ENCODE measurements at regions not wholly inside any gene's neighbourhood (a gene's known extent, or its start where the extent isn't known, plus 50 kb on each side); places are given as distances from the start of the nearest gene placed in this dataset.

DNA sequence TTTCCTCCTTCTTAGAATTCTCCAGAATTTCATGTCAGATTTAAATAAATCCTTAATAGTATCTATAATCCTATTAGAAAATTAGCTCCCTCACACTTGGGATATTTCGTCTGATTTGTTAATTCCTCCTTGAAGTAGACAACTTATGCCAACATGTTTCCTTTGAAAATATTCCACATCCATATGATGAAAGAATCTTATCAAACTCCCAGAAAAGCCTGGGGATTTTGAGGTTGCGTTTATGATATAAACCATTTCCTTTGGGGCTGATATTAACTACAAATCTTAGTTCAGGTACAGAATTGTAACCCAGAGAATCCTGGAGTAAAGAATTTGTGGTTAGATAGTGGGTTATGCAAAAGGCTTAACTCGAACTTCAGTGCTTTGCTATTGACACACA lies 2373.8 kb upstream of the ACO1 start:
- TF ChIP-seq, protein P1, sequence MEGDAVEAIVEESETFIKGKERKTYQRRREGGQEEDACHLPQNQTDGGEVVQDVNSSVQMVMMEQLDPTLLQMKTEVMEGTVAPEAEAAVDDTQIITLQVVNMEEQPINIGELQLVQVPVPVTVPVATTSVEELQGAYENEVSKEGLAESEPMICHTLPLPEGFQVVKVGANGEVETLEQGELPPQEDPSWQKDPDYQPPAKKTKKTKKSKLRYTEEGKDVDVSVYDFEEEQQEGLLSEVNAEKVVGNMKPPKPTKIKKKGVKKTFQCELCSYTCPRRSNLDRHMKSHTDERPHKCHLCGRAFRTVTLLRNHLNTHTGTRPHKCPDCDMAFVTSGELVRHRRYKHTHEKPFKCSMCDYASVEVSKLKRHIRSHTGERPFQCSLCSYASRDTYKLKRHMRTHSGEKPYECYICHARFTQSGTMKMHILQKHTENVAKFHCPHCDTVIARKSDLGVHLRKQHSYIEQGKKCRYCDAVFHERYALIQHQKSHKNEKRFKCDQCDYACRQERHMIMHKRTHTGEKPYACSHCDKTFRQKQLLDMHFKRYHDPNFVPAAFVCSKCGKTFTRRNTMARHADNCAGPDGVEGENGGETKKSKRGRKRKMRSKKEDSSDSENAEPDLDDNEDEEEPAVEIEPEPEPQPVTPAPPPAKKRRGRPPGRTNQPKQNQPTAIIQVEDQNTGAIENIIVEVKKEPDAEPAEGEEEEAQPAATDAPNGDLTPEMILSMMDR (IDR thresholded peaks at IDR 0.05; ENCODE audit: borderline replicate concordance) = no peak
- DNase-seq = no peak
- no peaks in the 10 kb centered on the region for H3K9me3 ChIP-seq (replicated peaks)
- H3K27me3 ChIP-seq (ENCODE audit: low read depth) = no peaks in the 10 kb centered on the region
- H3K4me3 ChIP-seq = no peak overlapping the region
- no peak overlapping the region for H3K27ac ChIP-seq (replicated peaks)
- intact Hi-C loops (cut with micrococcal nuclease) = no loop called here
- no peaks in the 10 kb centered on the region for H3K36me3 ChIP-seq
- no peaks in the 10 kb centered on the region for H3K4me1 ChIP-seq

DNA sequence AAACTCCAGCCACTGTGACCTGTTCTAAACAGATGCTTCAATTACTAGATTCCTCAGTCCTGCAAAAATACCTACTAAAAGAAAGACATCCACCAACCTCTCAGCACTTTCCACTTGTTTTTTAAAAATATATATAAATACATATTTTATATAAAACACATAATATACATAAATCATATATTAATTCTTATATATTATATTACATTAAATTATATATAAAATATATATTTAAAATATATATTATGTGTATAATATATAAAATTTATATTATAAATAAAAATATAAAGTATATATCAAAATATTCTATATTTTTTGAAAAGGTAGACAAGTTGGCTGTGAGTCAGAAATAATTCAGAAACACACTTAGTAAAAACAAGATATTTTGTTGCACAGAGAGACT lies 2371.8 kb upstream of the ACO1 start:
- H3K27me3 ChIP-seq (ENCODE audit: low read depth) = no peaks in the 10 kb centered on the region
- no peaks in the 10 kb centered on the region for H3K36me3 ChIP-seq
- no peak for DNase-seq
- no peaks in the 10 kb centered on the region for H3K9me3 ChIP-seq (replicated peaks)
- no peaks in the 10 kb centered on the region for H3K4me1 ChIP-seq
- TF ChIP-seq, protein P1 (IDR thresholded peaks at IDR 0.05; ENCODE audit: borderline replicate concordance) = no peak
- no peak overlapping the region for H3K4me3 ChIP-seq
- H3K27ac ChIP-seq (replicated peaks) = no peak overlapping the region
- intact Hi-C loops (cut with micrococcal nuclease) = no loop called here

DNA sequence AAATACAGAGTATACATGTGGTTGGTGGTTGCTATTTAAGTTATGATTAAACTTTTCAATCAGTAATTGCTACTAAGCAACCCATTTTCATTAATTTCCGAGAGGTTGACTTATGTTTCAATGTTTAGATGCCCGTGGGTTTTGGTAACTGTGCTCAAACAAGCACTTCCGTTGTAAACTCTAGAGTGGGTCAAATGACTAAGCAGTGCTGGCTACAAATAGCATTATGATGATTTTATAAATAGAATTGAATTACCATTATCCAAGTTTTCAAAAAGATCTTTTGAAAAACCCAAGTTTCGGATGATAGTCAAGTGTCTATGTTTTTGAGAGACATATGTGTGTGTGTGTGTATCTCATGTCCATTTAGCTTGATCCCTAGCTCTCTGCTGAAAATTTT lies 2369.4 kb upstream of the ACO1 start:
- no peaks in the 10 kb centered on the region for H3K4me1 ChIP-seq
- TF ChIP-seq, protein P1 (IDR thresholded peaks at IDR 0.05; ENCODE audit: borderline replicate concordance) = no peak
- H3K27ac ChIP-seq (replicated peaks) = no peak overlapping the region
- H3K27me3 ChIP-seq (ENCODE audit: low read depth) = no peaks in the 10 kb centered on the region
- H3K9me3 ChIP-seq (replicated peaks) = no peaks in the 10 kb centered on the region
- no peak overlapping the region for H3K4me3 ChIP-seq
- no peak for DNase-seq
- intact Hi-C loops (cut with micrococcal nuclease) = no loop called here
- no peaks in the 10 kb centered on the region for H3K36me3 ChIP-seq

DNA sequence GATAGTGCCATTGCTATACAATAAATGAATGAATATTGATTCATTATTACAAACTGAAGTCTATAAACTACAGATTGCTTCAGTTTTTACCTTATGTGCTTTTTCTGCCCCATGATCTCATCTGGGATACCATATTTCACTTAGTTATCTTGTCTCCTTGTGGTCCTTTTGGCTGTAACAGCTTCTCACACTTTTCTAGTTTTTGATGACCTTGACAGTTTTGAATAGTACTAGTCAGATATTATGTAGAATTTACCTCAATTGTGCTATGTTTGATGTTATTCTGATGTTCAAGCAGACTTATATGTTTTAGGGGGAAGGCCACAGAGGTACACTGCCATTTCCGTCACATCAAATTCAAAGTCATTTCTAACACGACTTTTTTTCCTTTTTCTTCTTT lies 2364.3 kb upstream of the ACO1 start:
- H3K9me3 ChIP-seq (replicated peaks) = no peaks in the 10 kb centered on the region
- TF ChIP-seq, protein P1 (IDR thresholded peaks at IDR 0.05; ENCODE audit: borderline replicate concordance) = no peak
- H3K36me3 ChIP-seq = no peaks in the 10 kb centered on the region
- intact Hi-C loops (cut with micrococcal nuclease) = no loop called here
- H3K4me3 ChIP-seq = no peak overlapping the region
- no peak for DNase-seq
- no peak overlapping the region for H3K27ac ChIP-seq (replicated peaks)
- H3K27me3 ChIP-seq (ENCODE audit: low read depth) = no peaks in the 10 kb centered on the region
- no peaks in the 10 kb centered on the region for H3K4me1 ChIP-seq

DNA sequence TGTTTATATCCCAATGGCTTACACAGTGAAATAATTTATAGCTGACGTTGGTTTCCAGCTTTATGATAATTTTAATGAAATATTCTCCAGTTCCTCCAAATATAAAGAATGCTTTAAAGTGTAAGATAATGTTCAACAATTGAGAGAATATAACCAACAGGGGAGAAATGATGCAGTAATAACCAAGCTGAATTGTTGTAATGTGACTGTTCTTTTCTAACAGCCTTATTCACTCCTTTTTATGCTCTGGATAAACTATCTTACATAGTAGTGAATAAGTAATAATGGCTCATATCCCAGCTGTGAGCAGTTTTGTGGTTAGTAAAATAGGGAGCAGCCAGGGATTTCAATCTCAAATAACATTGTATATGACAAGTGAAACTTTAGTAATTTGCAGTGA lies 2348.7 kb upstream of the ACO1 start:
- TF ChIP-seq, protein P1 (IDR thresholded peaks at IDR 0.05; ENCODE audit: borderline replicate concordance) = no peak
- Histone ChIP-seq H3K27ac (replicated peaks) (no peak overlapping the region), H3K9me3 (replicated peaks) (peaks cover 9% of the 10 kb centered on the region), H3K27me3 (ENCODE audit: low read depth) (no peaks in the 10 kb centered on the region), H3K4me1 (no peaks in the 10 kb centered on the region), H3K4me3 (no peak overlapping the region), H3K36me3 (no peaks in the 10 kb centered on the region)
- DNase-seq = no peak
- intact Hi-C loops (cut with micrococcal nuclease) = no loop called here

DNA sequence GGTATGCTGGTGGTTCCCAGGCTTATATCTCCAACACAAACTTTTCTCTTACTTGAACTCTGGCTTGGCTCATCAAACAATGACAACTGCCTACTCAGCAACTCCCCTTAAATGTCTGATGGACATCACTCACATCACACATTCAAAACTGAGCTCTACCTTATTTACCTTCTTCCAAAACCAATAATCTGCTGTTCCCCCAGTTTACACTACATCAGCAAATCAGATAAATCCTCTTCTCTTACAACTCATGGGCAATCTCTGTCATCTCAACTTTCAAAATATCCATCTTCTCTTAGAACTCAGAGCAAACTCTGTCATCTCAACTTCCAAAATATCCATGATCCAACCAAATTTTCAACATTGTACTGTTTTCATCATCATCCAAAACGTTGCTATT lies 2347.9 kb upstream of the ACO1 start:
- Histone ChIP-seq H3K27me3 (ENCODE audit: low read depth) (no peaks in the 10 kb centered on the region), H3K36me3 (no peaks in the 10 kb centered on the region), H3K9me3 (replicated peaks) (peaks cover 7% of the 10 kb centered on the region), H3K4me3 (no peak overlapping the region), H3K27ac (replicated peaks) (no peak overlapping the region), H3K4me1 (no peaks in the 10 kb centered on the region)
- intact Hi-C loops (cut with micrococcal nuclease) = no loop called here
- DNase-seq = no peak
- TF ChIP-seq, protein P1 (IDR thresholded peaks at IDR 0.05; ENCODE audit: borderline replicate concordance) = no peak

Data from left ventricle myocardium inferior (tissue), 1 donor.